ENCODE measurements at regions not wholly inside any gene's neighbourhood (a gene's known extent, or its start where the extent isn't known, plus 50 kb on each side); places are given as distances from the start of the nearest gene placed in this dataset.
"Not testable (repeated sequence)": the region's sequence is repeated elsewhere in the genome, so short reads cannot be mapped to it uniquely, and the experiment has no call there.

DNA sequence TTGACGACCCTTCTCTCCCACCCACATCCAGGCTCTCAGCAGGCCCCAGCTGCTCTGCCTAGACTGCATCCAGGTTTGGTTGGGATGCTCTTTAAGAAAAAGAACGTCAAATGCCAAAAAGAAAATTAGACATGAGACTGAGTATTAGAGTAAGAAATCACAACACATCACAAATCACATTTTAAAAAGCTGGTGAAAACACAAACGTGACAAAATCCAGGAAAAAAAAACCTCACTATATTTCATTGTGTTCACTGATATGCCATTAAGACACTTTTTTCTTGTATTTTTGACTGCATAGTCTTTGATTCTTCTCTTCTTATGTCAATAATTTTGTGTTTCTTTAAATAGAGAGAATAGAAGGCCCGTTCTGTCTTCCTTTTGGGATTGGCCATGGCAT lies 243.7 kb downstream of the TLE3 start:
- DNase-seq: no peak

DNA sequence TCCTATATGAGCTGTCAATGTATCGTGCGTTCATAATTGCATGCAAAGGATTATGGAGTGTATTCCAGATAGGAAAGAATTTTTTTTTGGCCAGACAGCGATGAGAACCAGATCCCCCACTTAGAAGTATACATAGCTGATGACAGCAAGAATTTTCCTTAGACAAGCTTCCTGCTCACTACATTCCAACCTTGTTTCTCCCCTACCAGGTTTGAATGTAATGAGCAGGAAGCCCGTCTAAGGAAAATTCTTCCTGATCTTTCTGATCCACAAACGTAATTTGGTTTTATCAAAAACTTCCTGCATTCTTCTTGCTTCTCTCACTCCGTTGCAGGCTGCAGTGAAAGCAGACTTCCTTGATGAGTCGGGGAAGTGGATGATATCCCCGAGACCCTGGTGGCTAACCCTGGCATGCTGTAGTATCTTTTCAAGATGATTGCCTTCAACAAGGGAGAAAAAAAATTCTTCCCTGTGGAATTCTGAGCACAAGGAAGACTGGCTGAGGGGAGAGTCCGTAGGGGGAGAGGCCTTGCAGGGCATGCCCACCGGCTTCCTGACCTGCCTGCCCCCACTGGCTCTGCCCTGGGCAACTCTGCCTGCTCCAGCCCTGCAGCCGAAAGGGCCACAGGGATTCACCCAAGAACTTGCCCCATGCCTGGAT lies 243.1 kb downstream of the TLE3 start:
- DNase-seq: no peak

DNA sequence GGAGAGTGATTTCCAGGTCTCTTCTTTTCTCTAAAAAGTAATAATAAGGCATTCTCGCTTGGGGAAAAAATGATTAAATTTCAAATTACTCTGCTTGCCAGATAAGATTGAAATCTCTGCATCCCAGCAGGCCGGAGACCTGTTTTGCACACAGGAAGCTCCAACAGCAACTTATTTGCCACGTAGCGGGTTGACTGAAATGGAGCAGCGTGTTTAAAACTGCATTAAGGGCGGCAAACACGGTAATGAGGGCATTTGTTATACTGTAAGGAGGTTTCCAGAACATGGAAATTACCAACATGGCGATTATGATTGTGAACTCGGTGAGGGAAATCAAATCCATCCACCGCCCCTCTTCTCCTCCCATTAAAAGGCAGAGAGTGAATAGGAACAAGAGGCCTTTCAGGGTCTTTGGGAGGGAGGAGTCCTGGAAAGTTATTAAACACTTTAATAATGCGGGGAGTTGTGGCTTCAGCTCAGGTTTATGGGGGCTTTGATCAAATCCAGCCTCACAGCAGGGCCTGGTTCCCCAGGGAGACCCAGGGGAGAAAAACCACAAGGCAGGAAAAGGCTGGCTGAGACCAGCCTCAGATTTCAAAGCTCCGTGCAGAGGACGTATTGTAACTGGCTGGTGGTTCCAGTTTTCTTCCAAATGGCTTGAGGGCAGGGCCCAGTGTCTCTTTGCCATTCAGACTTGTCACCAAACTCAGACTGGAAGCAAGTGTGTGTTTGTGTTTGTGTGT lies 242.3 kb downstream of the TLE3 start:
- no peak for DNase-seq

DNA sequence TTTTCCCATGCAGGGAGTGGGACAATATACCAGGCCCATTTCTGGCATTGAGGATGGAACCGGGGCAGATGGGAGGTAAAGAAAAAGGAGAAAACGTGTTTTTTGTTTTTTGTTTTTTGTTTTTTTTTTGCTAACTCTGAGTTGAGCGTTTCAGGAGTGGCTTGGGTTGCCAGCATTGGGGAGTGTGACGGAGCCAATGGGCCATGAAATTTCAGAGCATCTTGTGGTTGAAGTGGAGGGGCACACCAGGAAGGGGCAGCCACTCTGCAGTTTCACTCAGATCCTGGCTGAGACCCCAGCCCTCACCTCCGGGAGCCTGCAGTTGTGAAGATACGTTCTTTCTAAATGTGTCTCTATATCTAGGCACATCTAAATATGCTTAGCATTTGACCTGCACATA lies 240.5 kb downstream of the TLE3 start:
- no peak for DNase-seq

DNA sequence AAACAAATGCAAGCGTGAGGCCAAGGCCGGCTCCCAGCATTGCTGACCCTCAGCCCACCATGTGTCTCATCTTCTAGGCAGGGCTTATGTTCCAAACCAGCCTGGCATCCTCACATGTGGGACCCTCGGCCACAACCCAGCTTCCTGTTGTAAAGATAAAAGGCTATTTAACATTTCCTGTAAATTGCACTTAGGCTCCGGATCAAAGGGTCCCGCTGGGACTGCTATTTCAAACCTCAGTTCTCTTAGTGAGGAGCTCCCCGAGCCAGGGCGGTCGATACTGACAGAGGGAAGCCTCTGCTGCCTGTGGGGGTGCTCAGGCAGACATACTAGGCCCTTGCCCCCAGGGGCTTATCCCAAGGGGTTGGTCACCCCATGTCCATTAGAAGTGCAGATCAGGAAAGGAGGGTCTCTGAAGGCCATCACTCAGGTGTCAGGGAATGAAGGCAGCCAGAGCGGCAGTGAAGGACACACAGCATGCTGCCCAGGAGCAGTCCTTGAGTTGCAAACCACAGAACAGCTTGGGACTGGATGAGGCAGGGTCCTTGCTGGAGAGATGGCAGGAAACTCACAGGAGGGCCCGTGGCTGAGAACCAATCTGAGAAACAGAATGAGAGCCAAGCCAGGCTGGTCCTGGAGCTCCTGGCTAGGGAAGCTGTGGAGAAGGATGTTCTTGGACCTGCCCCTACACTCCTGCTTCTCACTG lies 239.9 kb downstream of the TLE3 start:
- DNase-seq: no peak

DNA sequence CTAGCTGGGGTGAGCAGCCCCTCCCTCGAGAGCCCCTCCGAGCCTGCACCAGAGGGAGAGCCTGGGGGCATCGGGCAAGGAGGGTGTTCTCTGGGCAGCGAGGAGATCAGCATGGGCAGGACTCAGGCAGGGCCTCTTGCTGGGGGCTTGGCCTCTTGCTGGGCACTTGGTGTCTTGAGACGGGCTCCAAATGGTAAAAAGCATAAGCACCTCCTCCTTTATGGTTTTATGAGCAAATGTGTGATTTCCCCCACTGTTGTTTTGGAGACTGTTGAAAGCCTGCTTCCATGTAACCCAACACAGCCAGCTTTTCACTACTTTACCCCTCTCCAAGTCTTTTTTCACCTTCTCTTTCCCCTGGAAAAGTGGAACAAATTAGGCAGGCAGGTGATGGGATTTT lies 239.3 kb downstream of the TLE3 start:
- DNase-seq: no peak

DNA sequence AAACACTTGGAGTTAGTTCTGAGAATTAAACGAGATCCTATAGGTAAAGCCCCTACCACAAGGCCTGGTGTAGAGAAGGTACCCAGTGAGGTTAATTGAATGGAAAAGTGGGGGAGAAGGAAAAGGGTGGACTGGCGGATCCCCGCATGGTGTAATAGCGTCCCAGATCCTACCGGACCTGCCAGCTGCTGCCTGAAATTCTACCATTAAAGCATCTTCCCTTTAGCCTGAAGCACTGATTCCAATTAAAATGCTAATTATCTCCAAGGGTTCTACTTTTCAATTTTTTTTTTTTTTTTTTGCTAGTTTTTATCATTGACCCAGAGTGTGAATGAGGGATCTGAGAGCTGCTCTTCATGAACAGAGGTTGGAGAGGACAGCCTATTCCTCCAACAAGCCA lies 237.9 kb downstream of the TLE3 start:
- no peak for DNase-seq

DNA sequence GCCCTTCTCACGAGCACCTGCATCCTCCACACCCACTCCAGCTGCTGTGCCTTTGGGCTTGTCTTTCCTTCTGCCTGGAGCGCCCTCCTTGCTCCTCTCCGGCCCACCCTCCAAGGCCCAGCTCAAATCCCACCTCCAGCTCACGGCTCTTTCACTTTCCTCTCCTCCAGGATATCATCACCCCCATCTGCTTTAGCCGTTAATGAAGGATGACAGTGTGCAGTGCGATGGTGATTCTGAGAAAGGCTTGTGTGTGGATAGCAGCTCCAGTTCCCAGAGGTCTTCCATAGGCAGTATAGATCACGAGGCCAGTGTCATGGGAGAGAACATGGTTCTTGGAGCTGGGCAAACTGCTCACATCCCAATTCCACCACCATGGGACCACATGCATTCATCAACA lies 237.4 kb downstream of the TLE3 start:
- DNase-seq: no peak

DNA sequence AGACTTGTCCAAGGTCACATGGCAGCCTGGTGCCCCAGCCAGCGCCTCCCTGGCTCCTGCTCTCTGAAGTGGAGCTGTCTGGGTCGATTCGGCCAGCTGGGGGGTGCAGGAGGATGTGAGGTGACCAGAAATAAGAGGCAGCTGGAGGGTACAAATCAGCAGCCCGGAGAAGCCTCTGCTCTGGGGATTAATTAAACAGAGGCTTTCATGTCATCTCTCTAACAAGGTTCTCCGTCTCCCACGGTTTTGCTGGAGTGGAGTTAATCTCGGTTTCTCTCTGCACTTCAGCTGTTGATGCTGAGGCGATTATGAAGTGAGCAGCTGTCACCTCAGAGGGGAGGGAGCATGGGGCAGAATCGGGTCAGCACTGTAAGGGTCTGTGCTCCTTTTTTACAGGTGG lies 236.8 kb downstream of the TLE3 start:
- no peak for DNase-seq

DNA sequence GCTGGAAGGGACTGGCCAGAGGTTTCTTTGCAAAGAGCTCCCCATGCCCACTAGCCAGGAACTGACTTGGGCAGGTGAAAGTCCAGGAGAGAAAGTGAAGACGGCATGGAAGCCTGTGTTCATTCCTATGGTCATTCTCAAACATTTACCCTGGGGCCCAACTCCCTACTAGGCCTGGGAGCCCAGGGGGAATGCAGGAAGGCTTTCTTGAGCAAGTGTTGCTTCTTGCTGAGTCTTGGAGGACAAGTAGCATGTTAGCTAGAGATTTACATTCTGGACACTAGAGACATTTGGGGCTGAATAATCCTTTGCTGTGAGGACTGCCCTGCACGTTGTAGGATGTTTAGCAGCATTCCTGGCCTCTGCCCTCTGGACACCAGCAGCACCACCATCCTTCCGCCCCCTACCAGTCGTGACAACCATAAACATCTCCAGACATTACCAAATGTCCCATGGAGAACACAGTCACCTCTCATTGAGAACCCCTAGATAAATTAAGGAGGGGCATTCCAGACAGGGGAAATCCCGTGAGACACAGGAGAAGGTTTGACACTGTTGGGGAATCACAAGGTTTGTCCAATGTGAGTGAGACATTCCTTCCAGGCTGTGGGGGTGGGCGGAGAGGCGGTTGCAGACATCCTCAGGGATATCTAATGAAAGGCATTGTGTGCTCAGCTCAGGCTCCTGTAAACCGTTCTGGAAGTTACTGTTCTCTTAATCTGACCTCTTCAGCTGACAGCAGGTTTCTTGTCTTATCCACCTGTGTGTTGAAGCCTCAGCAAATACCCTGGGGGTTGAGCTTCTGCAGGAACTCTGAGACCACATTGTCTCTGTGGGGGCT lies 236.2 kb downstream of the TLE3 start:
- no peak for DNase-seq

DNA sequence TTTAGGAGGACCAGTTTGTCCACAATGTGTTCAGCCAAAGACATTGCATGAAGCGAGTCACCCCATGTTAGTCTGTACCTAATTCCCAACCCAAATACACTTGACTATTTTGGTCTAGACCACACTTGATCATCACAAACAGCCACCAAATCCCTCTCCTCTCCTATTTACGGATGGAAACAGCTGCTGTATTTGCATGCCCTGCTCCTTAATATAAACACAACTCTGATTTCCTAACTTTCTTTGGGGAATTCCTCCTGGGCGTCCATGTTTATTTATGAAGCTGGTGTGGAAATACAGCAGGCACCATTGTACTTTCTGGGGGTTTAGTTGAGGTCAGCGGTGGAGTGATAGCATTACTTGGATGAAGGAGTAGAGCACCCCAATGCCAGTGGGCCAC lies 235.2 kb downstream of the TLE3 start:
- DNase-seq: no peak

DNA sequence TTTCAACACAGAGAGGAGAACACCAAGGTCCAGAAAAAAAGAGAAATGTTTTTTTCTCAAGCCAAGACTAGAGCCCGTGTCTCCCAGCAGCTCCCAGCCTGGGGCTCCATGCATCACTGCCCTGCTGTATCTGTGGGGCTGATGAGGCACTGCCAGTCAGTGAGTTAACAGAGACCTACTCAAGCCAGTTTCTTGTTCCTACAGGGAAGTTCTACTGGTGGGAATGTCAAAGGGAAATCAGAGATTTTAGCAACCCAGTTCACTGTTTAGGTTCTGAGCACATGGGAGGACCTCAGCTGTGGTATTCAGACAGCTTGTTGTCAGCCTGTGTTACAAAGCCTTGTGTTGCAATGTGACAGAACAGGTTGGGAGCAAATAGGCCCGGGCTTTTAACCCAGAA lies 234.3 kb downstream of the TLE3 start:
- DNase-seq: no peak

DNA sequence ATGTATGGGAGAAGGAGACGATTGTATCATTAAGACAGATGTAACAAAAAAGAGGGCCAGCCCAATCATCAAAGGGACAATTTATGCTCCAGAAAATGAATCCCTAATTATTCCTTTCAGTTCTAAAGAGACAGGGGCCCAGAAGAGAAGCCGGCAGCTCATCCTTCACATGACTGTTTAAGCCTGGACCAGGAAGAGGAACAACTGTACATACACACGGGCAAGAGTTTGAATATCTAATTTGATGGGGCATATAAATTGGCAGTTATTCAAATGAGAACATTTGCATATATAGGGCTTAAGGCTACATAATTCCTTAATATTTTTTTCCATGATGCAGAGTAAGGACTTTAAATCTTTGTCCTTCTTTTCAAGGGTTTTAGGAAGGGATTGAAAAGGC lies 232.3 kb downstream of the TLE3 start:
- DNase-seq: no peak

DNA sequence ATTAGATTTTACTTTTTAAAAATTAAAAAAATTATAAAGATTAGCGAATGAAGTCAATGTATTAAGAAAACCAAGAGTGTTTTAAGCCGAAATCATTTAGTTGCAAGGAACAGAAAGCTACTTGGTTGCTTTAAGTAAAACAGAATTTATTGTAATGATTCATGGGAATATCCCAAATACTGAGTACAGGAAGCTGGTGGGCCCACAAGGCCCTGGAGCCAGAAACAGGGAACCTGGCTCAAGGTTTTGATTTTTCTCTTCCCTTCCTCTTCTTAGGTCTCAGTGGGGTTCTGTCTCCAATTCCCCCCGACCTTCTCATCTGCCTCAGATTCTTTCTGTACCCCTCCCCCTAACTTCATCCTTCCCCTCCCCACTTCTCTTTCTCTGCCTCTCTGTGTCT lies 229.0 kb downstream of the TLE3 start:
- DNase-seq: no peak

DNA sequence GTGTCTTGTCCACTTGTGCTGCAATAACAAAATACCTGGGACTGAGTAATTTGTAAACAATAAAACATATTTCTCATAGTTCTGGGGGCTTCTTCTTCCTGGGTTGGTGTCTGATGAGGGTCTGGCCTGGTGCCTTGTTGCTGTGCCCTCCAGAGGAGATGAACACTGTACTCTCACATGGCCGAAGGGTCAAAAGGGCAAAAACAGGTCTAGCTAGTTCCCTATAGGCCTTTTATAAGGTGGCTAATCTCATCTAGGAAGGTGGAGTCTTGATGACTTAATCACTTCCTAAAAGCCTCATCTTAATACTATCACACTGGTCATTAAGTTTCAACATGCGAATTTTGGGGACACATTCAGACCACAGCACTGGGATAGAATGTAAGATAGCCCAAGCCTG lies 228.4 kb downstream of the TLE3 start:
- DNase-seq: no peak

DNA sequence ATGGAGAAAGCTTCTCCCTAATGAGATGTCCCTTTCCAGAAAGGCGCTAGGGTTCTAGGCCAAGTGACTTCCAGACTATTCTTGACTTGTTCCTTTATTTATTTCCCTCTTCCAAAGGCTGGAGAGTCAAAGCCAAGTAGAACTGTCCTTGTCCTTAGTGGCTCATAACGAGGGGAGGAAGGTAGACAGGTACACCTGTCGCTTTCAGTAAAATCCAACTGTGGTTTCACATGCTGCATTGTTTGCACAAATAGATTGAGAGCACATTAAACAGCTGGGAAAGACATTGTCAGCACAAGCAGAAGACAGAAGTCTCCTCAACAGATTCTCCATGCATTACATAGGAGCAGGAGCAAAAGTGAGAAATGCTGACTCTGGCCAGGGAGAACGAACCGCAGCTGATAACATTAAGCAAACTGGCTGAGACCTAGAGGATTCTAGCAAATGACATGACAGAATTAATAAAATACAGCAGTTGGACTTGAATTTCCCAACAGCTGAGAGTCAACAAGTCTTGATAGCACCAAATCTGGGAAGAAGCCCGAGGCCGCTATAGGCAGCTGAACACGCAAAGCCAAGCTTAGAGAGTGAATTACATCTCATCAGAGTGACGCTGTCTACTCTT lies 227.7 kb downstream of the TLE3 start:
- no peak for DNase-seq

DNA sequence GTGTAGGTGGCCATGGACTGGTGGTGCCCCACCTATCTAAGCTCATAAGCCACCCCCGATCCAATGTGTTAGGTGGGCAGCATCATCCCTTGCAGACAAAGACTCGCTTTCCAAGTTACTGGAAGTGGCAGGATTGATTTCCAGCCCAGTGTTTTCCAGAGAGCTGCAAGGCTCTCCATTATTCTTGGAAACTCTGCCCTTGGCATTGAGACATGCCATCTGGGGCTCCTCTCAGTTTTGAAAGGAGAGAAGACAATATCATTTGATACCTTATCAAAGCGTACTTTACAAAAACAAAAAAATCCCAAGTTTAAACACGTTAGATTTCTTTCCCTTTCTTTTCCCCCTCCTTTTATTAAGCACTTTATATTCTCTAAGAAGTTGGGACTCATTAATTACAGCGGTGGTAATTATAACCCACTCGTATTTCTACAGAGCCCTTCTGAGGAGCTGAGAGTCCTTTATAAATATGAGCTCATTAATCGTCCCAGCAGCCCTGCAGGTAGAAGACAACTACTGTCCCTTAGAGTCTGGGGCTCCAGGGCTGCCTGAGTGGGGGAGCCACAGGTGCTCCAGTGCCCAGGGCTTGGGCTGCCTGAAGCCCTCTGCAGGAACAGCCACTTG lies 226.1 kb downstream of the TLE3 start:
- peak; percentile 40 for DNase-seq

DNA sequence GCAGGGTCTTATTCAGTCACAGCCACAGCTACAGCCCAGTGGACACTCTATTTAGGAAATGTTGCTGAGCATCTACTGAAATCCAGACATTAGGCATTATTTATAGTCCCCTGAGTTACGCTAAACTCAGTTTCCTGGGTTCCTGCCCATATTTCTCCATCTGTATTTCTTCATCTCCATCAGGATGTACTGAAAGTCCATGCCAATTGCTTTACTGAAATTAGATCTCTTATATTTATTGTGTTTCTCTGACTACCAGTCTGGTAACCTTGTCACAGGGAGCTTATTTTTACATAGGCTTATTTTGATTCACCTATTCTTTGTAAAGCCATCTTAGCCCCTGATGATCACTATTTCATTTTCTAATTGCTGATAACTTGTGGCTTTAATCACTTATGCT lies 223.9 kb downstream of the TLE3 start:
- no peak for DNase-seq

DNA sequence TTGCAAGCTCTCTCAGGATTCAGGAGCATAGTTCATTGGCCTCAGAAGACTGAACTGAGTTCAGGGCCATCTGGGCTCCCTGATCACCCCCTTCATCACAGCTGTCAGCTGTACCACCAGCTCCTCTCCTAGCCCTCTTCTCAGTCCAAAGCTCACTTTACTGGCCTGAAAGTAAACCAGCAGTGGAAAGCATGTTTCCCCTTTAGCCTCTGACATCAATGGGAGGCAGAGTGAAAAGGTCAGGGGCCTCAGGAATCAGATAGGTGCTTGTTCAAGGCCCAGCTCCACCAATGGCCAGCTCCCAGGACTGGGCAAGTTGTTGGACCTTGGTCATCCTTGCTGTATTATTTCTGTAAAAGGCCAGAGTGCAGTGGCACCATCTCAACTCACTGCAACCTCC lies 223.4 kb downstream of the TLE3 start:
- no peak for DNase-seq

DNA sequence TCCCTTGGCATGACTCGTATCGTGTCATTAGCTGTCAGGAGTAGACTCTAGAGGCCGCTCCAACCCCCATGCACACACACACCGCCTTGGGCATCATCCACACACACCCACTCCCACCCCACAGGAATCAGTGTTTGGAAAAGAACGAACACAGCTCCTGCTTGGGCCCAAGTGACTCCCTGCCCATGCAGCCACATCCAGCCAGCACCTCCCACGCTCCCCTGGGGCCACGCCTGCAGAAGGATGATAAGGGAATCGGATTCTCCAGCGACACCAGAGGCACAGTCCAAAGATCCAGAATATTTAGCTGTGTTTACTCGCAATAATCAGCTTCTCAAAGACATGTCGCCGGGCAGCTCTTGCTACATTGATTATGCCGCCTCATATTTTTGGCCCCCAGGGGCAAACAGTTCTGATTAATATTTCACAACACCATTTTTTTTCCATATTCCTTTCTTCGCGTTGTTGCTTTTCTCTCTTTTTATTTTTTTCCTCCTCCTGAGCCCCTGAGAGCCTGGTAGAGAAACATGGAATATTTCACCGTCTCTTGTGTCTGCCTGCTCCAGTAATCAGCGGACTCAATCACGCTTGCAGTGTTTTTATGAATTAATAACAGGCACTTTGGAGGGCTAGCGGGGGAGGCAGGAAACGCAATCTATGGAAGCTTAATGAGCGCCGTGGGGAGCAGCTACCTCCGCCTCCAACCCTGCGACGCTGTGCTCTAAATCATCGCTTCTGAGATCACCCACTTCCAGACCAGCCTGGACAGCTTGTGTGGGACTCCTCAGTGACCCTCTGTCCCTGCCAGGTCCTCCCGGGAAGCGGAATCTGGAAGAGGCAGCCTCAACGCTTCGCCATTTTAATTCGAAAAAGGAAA lies 221.4 kb downstream of the TLE3 start:
- DNase-seq: no peak

DNA sequence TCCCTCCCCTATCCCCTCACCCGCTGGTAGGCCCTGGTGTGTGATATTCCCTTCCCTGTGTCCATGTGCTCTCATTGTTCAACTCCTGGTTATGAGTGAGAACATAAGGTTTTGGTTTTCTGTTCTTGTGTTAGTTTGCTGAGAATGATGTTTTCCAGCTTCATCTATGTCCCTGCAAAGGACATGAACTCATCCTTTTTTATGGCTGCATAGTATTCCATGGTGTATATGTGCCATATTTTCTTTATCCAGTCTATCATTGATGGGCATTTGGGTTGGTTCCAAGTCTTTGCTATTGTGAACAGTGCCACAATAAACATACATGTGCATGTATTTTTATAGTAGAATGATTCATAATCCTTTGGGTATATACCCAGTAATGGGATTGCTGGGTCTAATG lies 217.8 kb downstream of the TLE3 start:
- DNase-seq: not testable (repeated sequence)
